ENCODE measurements at regions not wholly inside any gene's neighbourhood (a gene's known extent, or its start where the extent isn't known, plus 50 kb on each side); places are given as distances from the start of the nearest gene placed in this dataset.
"Not testable (repeated sequence)": the region's sequence is repeated elsewhere in the genome, so short reads cannot be mapped to it uniquely, and the experiment has no call there.

DNA sequence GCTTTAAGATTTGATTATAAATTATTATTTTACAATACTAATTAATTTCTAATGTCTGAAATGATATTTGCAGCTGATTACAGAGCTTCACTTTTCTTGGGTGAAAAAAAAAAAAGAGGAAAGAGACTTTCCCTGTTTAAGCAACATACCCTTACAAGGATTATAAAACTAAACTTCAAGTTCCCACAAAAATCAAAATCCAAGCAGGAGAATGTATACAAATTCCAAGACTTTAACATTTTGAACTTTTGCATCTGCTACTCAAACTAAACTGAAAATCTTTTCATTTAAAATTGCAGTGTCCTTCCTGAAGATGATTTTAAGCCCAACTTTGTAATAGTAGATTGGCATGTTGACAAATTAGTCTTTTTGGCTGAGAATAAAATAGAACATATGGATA, 742.4 kb upstream of the INTU start:
- DNase-seq = no peak

DNA sequence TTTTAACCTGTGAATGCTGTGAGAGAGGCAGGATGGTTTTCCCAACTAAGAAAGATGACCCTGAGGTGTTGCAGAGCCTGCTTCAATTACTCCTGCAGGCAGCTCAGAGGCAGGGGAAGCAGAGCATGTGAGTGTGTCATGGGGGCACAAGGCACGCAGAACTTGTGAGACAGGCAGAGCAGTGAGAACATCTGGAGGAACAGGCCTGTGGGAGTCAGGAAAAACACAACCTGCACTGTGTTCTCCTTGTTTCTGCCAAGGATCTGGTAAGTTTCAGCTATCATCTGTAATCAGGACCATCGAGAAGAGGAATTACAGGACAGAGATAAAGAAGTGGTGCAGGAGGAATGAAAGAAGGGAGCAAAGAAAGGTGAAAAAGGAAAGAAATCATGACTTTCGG, 741.8 kb upstream of the INTU start:
- no peak for DNase-seq

DNA sequence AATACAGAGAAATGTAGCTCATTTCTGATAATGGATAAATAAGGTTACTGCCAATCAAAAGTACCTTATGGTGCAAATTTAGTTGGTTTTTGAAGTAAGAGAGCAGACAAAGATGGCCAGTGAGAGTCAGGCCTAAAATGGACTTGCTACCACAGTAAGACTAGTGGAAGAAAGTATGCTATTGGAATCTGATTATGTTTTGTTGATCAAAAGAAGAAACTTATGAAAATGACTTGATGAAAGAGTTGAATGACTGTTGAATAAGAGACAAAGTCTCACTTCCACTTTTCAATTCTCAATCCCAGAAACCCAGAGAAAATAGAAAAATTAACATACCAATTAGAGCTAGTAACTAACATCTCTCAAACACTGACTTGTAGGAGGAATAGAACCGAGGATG, 737.8 kb upstream of the INTU start:
- no peak for DNase-seq

DNA sequence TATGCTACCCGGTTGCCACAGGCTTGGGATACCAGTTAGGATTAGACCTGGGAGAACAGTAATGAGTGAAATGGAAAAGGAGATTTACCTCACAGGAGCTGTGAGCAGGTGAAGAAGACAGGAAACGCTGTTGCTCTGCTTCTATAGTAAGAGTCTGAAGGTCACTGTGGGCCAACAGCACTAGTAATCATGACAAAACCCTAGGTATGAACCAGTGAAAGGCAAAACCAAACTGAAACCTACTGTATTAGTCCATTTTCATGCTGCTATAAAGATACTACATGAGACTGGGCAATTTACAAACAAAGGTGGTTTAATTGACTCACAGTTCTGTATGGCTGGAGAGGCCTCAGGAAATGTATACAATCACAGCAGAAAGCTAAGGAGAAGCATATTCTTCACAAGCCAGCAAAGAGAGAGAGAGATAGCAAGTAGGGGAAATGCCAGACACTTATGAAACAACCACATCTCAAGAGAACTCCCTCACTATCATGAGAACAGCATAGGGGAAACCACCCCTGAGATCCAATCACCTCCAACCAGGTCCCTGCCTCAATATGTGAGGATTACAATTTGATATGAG, 736.7 kb upstream of the INTU start:
- no peak for DNase-seq

DNA sequence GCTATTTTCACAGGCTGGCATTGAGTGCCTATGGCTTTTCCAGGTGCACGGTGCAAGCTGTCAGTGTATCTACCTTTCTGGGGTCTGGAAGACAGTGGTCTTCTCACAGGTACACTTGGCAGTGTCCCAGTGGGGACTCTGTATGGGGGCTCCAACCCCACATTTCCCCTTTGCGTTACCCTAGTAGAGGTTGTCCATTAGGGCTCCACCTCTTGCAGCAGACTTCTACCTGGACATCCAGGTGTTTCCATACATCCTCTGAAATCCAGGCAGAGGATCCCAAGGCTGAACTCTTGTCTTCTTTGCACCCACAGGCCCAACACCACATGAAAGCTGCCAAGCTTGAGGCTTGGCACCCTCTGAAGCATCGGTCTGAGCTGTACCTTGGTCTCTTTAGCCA, 735.7 kb upstream of the INTU start:
- no peak for DNase-seq

DNA sequence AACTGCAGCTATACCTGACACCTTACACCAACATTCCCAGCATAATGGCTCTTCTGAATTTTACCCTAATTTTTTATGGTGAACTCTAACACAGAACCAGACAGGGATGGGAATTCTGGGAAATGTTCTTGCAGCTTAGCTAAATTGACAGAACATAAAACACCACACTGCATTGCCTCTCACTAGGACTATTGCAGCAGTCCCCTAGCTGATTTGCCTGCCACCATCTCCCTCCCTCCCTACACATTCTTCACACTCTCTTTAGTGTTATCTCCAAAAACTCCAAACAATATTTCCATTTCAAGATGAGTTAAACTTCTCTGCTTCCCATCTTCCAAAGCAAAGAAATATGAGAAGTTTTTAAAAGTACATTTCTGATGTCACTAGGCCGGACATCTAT, 733.9 kb upstream of the INTU start:
- no peak for DNase-seq

DNA sequence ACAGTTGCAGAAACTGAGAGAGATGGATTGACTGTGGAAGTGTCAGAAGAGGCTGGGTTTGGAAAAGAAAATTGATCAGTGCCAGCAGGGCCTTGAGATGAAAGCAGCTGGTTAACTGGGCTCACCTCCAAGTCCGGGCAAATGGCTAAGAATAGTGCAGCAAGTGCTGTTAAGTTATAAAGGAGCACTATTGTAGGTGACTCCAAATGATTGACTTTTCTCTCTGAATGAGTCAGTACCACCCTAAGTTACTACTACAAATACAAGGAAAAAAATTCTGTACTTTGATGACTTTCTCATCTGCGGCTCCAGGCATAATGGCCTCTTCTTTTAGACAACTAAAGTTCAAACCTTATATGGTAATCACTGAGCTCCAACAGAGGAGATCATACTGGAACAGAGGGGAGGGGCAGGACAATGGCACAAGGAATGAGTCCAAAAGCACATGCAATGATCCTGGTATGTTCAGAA, 733.4 kb upstream of the INTU start:
- DNase-seq = no peak

DNA sequence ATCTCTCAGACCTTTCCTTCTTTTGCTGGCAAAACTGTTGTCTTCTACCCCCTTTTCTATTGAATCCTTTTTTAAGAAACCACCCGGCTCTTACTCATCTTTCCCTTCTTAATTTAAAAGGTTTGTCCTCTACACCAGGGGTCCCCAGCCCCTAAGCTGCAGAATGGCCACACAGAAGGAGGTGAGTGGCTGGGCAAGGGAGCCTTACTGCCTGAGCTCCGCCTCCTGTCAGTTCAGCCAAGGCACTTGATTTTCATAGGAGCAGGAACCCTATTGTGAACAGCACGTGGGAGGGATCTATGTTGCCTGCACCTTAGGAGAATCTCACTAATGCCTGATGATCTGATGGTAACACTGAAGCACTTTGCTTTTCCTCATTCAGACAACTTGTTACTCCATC, 726.3 kb upstream of the INTU start:
- no peak for DNase-seq

DNA sequence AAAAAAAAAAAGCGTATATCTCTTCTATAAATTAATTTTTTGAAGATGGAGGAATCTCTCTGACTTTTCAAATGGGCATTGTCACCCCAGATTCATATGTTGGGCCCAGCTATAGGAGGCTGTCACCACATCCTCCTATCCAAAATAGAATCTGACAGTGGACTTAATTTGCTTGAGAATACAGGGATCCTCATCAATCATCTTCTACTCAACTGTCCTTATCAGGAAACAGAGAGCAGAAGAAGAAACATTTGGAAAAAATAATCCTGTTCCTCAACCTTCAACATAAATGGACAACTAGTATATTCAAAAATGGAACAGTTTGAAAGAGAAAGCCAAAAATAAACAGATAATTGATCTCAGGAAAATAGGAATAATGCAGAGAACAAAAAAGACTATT, 725.4 kb upstream of the INTU start:
- no peak for DNase-seq

DNA sequence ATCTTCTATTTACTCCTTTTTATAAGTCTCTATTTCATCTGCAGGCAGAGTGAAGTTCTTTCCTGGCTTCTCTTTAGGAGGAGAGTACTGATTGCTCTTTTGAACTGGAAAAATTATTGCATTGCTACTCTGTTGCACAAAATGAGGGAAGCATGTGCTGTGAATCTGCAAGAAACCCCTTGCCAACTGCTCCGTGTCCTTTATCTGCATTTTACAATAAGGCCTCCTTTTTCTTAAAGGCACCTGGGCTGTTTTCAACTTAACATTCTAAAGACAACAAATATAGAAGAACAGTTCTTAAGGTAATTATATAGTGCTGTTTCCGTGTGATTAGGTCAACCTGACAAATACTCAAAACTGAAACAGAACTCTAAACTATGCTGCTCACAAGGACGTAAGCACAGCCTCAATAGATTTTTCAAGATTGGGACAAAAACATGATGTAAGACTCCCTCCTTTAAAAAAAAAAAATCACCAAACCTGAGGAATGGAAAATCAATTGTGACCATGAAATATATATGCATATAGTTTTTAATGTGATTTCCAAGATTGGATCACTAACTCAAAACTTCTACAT, 716.6 kb upstream of the INTU start:
- no peak for DNase-seq

DNA sequence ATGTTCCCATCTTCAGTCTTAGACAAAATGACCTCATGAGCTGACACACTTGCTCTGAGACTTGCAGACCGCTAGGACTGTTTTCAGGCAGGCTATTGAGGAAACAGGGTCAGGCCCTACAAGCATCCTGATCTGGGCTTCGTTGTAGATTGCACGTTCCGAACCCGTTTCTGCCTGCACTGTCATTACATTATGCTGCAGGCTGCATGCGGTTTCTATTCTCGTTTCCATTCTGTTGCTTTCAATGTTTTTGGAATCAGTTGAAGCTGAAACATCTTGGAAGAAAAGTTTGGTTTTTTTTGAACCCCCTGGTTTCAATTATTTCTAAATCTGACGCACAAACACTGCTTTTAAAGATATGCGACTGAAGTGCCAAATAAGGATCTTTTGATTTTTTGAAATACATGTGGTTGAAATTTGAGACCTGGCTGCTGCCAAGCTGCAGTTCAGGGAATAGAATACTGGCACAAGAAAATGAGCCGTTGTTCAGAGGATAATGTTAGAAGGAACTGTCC, 716.1 kb upstream of the INTU start:
- DNase-seq = no peak

DNA sequence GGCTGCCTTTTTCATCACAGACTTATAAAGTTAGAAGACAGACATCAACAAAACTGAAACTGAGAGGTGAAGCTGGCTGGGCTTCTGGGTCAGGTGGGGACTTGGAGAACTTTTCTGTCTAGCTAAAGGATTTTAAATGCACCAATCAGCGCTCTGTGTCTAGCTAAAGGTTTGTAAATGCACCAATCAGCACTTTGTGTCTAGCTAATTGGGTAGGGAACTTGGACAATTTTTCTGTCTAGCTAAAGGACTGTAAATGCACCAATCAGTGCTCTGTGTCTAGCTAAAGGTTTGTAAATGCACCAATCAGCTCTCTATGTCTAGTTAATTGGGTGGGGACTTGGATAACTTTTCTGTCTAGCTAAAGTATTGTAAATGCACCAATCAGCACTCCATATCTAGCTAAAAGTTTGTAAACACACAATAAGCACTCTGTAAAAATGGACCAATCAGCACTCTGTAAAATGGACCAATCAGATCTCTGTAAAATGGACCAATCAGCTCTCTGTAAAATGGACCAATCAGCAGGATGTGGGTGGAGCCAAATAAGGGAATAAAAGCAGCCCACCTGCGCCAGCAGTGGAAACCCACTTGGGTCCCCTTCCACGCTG, 710.3 kb upstream of the INTU start:
- not testable (repeated sequence) for DNase-seq

DNA sequence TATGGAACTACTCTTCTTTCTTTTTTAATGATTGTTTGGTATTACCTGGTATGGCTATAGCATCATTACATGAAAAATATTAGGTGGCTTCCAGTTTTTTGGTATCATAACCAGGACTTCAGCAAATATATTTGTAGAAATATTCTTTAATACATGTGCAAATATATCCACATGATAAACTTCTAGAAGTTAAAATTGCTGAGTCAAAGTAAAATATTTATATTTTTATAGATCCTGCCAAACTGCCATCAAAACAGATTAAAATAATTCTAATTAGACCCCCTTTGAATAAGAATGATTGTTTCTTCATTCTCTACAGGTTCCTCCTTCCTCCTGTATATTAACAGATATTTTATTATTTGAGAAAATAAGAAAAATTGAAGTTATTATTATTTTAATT, 708.5 kb upstream of the INTU start:
- no peak for DNase-seq

DNA sequence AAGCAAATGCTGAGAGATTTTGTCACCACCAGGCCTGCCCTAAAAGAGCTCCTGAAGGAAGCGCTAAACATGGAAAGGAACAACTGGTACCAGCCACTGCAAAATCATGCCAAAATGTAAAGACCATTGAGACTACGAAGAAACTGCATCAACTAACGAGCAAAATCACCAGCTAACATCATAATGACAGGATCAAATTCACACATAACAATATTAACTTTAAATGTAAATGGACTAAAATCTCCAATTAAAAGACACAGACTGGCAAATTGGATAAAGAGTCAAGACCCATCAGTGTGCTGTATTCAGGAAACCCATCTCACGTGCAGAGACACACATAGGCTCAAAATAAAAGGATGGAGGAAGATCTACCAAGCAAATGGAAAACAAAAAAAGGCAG, 702.7 kb upstream of the INTU start:
- DNase-seq = not testable (repeated sequence)

DNA sequence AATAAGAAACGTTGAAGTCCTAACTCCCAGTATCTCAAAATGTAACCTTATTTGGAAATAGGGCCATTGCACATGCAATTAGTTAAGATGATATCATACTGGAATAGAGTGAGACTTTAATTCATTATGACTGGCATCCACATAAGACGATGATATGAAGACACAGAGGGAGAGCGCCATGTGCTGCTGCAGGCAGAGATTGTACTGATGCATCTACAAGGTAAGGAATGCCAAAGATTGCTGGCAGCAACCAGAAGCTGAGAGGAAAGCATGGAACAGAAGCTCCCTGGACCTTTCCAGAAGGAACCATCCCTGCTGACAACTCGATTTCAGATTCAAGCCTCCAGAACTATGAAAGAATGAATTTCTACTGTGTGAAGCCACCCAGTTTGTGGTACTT, 697.0 kb upstream of the INTU start:
- DNase-seq = no peak

DNA sequence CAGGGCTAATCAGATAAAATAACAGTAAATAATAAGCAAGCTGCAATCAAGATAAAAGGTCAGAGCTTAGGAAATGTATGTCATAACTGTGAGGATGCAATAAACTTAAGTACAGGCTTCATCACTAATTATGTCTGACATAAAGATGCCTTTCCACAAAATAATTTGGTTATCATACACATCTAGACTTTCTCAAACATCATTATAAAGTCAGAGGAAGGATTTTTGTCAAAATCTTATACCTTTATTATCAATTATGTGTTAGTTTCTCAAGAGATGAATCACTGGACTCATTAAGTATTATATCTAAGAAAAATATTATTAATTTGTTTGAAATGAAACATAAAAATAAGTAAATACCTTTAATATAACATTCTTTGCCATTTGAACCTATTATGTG, 695.4 kb upstream of the INTU start:
- DNase-seq = no peak

DNA sequence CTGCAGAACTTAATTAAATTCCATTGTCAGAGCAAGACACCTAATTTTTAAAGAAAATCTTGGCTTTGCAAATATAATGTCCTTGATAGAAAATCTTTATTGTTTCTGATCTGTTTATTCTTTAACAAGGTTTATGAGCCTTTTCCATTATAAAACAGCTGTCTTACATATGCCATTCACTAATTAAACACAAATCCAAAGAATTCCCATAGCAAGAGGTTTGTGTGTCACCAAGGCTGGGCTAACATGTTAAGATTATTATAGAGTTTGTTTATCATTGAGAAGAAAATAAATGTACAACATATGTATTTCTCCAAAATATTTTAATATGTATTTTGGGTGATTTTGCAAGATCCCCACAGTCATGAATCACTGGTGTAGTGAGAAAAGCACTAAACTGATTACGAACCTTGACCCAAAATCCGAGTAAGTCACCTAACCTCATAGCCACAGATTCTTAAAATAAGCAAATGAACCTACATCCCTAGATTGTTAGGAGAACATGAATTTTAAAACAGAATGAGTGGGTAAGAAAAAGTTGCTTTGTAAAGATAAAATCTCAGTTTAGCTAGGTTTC, 694.8 kb upstream of the INTU start:
- no peak for DNase-seq

DNA sequence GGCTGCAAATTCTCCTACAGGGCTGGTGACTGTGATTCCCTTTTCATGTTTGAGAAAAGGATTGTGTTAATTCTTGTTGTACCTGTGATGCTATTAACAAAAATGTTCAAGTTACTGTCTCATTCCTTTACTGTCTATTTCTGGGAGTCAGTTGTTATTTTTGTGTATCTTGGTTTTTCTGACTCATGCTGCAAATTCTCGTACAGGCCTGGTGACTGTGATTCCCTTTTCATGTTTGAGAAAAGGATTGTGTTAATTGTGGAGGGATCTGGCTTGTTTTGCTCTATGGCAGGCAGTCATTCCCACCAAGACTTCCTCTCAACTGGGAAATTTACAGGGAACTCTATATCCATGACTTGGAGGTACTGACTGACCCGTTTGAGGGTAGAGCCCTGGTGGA, 693.4 kb upstream of the INTU start:
- DNase-seq = no peak

DNA sequence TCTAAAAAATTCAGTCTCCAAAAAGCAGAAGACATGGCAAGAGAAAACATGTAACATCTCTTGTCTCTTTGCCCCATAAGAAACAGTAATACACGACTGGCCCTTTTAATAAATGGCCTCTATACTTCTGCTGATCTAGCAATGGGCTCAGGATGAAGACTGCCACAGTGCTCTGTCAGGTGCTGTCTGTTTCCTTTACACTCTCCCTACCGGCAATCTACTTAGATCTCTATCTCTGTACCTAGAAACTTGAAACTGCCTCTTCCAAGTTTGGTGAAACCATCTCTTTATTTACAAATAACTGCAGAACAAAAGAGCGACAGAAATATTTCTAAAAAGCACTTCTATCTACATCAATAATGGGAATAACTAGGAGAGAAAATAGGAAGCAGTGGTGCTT, 685.2 kb upstream of the INTU start:
- no peak for DNase-seq

DNA sequence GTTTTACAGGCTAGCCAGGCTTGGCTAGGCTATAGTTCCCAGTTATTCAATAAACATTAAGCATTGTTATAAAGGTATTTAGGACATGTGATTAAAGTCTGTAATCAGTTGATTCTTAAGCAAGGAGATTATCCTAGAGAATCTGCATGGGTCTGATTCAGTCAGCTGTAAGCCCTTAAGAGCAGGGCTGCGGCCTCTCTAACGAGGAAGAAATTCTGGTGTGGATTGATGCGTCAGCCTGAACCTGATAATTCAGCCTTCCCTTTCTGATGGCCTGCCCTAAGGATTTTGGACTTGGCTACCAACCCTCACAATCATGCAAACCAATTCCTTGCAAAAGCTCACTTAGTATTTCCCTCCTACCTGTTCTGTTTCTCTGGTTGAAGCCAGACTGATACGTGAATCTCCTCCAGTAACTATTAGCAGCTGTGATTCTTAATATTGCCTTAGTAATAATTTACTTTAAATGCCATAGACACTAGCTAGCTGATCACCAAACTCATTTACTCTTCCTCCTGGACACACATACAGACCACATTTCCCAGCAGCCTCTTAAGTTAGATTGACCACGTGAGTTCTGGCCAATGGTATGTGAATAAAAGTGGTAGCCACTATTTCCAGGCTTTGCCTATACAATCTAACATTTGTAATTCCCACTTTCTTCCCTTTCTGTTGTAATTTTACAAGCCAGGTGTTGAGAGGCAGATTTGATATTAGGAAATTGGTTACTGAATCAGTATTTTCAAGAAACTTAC, 678.0 kb upstream of the INTU start:
- DNase-seq = no peak

DNA sequence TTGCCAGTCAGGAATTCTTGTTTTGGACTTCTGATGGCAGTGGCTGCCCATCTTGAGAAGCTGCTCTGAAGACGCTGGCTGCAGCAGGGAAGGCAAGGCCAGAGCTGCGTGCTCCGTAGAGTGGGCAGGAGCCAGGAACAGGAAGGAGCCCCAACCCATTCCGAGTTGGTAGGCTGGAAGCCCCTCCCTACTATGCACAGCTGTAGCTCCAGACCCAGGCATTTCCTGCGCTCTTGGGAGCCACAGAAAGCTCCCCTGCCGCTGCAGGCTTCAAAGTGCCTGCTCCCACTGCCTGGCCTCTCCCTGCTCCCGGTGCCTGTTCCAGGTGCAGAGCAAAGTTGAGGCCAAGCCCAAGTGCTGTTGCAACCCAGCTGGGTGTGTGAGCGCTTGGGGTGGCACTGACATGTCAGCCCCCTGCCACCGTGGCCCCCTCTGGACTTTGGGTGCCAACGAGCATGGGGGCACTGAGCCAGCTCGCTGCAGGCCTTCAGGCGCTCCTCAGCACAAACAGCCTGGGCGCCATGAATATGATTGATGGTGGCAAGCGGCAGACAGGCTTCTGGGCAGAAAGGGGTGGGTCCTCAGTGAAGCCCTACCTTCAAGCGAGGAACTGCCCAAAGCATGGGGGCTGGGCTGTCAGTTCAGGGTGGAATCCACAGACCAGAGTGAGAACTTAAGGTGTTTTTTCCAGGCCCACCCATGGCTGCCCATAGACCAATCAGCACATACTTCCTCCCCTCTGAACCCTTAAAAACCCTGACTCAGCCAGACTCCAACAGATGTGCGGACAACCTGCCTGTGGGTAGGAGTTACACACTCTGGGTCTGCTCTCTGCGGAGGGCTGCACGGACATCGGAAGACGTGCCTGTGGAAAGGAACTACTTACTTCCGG, 677.2 kb upstream of the INTU start:
- DNase-seq = no peak

DNA sequence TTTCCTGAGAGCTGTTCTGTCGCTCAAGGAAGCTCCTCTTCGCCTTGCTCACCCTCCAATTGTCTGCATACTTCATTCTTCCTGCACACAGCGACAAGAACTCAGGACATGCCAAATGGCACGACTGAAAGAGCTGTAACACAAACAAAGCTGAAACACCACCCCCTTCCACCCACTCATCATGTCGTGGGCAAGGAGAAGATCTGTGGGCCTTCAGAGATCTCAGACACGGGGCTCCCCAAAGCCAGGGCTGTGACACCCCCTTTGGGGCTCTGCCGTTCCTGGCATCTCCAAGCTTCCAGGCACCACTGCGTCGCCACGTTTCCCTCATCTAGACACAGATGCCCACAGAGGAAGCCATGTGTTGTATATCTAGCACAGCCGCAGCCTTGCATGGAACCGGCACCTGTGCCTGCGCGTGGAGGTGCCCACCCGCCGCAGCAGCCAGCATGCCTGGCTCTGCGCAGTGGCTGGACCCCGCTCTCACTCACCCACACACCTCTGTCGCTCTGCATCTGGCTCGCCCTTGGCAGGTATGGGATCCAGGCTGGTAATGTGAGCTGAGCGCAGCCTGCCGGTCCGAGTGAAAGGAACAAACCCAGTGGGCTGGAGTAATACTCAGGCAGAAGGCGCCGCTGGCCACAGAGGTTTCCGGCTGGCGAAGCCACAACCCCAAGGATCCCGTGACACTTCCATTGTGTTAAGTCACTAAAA, 676.4 kb upstream of the INTU start:
- no peak for DNase-seq

Measured in NCI-H1417 (cell line).